ENCODE measurements at regions not wholly inside any gene's neighbourhood (a gene's known extent, or its start where the extent isn't known, plus 50 kb on each side); places are given as distances from the start of the nearest gene placed in this dataset.

DNA sequence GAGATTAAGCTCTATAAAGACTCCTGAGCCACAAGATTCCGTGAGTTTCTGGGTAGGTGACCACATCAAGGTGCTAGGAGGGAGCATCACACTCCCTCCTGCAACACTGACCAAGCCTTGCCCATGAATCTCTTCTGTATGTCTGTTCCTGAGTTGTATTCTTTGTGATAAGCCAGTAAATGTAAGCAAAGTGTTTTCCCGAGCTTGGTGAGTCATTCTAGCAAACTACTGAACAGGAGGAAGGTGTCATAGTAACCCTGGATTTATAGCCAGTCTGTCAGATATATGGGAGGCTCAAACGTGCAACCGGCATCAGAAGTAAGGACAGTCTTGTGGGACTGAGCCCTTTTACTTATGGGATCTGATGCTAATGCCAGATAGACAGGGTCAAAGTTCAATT, 346.1 kb upstream of the KYNU start:
- no peak overlapping the region for H3K4me3 Mint-ChIP-seq
- TF ChIP-seq CTCF (IDR thresholded peaks at IDR 0.05) = no peak
- no peak for ATAC-seq (ENCODE audit: low read depth)
- H3K9me3 Mint-ChIP-seq = no peaks in the 10 kb centered on the region
- no peaks in the 10 kb centered on the region for H3K36me3 Mint-ChIP-seq (ENCODE audit: low read depth)
- no peaks in the 10 kb centered on the region for H3K27me3 Mint-ChIP-seq
- POLR2A ChIA-PET = no interaction called here
- CTCF ChIA-PET = no interaction called here
- H3K4me1 Mint-ChIP-seq = no peaks in the 10 kb centered on the region
- no peak overlapping the region for H3K27ac Mint-ChIP-seq
- no peak for DNase-seq
- intact Hi-C loops (cut with micrococcal nuclease) = no loop called here

DNA sequence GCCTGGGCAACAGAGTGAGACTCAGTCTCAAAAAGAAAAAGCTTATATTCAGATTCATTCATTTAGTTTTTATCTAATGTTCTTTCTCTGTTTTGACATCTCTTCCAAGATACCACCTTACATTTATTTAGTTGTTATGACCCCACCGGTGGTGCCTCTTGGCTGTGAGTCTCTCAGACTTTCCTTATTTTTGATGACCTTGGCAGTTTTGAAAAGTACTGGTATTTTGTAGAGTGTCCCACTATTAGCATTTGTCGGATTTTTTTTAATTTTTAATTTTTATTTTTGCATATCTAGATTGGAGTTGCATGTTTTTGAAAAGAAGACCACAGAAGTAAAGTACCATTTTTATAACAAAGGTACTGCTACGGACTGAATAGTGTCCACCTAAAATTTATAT, 351.7 kb upstream of the KYNU start:
- CTCF ChIA-PET = no interaction called here
- Mint-ChIP-seq H3K27me3 (no peaks in the 10 kb centered on the region), H3K4me1 (no peaks in the 10 kb centered on the region), H3K9me3 (no peaks in the 10 kb centered on the region), H3K27ac (no peak overlapping the region), H3K36me3 (ENCODE audit: low read depth) (no peaks in the 10 kb centered on the region), H3K4me3 (no peak overlapping the region)
- ATAC-seq (ENCODE audit: low read depth) = no peak
- POLR2A ChIA-PET = no interaction called here
- no peak for TF ChIP-seq CTCF (IDR thresholded peaks at IDR 0.05)
- intact Hi-C loops (cut with micrococcal nuclease) = no loop called here
- no peak for DNase-seq

DNA sequence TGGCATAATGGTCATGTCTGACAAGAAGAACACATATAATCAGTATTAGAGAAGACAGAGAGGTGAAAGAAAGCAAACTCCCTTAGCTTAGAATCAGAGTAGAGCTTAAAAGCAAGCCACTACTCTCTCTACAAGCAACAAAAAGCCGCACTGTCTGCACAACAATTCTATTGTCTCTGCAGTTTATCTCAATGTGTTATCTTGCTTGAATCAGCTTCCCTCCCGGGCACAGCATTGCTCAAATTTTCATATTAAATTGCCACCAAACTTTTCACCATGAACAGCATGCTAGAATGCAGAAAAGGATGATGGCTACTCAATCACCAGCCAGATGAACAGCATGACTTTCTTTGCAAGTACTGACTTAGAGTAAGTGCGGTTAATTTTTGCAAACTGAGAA, 356.0 kb upstream of the KYNU start:
- H3K36me3 Mint-ChIP-seq (ENCODE audit: low read depth) = no peaks in the 10 kb centered on the region
- H3K9me3 Mint-ChIP-seq = no peaks in the 10 kb centered on the region
- H3K4me3 Mint-ChIP-seq = no peak overlapping the region
- no peaks in the 10 kb centered on the region for H3K27me3 Mint-ChIP-seq
- DNase-seq (no peak), ATAC-seq (ENCODE audit: low read depth) (no peak)
- intact Hi-C loops (cut with micrococcal nuclease) = no loop called here
- TF ChIP-seq CTCF (IDR thresholded peaks at IDR 0.05) = no peak
- ChIA-PET POLR2A (no interaction called here), CTCF (no interaction called here)
- H3K27ac Mint-ChIP-seq = no peak overlapping the region
- H3K4me1 Mint-ChIP-seq = no peaks in the 10 kb centered on the region

- H3K4me1 Mint-ChIP-seq = no peaks in the 10 kb centered on the region
- no peaks in the 10 kb centered on the region for H3K36me3 Mint-ChIP-seq (ENCODE audit: low read depth)
- ChIA-PET CTCF (no interaction called here), POLR2A (no interaction called here)
- no peak overlapping the region for H3K27ac Mint-ChIP-seq
- H3K27me3 Mint-ChIP-seq = no peaks in the 10 kb centered on the region
- no peak for TF ChIP-seq CTCF (IDR thresholded peaks at IDR 0.05)
- no peak overlapping the region for H3K4me3 Mint-ChIP-seq
- ATAC-seq (ENCODE audit: low read depth) (no peak), DNase-seq (no peak)
- H3K9me3 Mint-ChIP-seq = no peaks in the 10 kb centered on the region
- intact Hi-C loops (cut with micrococcal nuclease) = no loop called here
Observed at GRCh38 chr2:142515493-142515892, 362.0 kb upstream of the KYNU start.

DNA sequence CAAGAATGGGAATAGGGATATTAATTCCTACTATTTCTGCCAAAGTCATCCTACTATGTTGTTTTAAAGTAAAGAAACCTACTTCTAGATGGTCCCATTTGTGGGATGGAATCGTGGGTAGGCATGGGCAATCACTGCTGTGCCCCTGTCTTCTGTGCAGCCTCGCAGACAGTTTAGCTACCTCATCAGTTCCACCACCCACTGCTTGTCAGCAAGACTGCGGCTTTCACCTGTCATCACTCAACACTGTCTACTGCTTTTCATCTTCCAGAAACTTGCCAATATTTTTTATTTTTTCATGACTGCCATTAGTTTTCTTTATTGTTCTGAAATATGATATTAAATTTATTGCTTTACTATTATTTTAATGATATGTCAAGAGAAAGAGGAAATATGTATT, 368.1 kb upstream of the KYNU start:
- H3K4me1 Mint-ChIP-seq = no peaks in the 10 kb centered on the region
- H3K36me3 Mint-ChIP-seq (ENCODE audit: low read depth) = no peaks in the 10 kb centered on the region
- TF ChIP-seq CTCF (IDR thresholded peaks at IDR 0.05) = no peak
- intact Hi-C loops (cut with micrococcal nuclease) = no loop called here
- no peak for ATAC-seq (ENCODE audit: low read depth)
- H3K9me3 Mint-ChIP-seq = no peaks in the 10 kb centered on the region
- DNase-seq = no peak
- no peak overlapping the region for H3K27ac Mint-ChIP-seq
- POLR2A ChIA-PET = no interaction called here
- H3K27me3 Mint-ChIP-seq = no peaks in the 10 kb centered on the region
- CTCF ChIA-PET = no interaction called here
- no peak overlapping the region for H3K4me3 Mint-ChIP-seq
